IMR-90 (cell line): ENCODE measurements at regions not wholly inside any gene's neighbourhood (a gene's known extent, or its start where the extent isn't known, plus 50 kb on each side); places are given as distances from the start of the nearest gene placed in this dataset.

Experiments used
- POLR2A ChIP-seq: IDR thresholded peaks from 2 replicates; pipeline ENCODE4 v1.6.1; 2012; ENCODE audit warnings: mild to moderate bottlenecking, low read depth, low read length
- RCOR1 ChIP-seq: IDR thresholded peaks from 2 replicates; pipeline ENCODE4 v1.6.1; 2012; ENCODE audit warnings: mild to moderate bottlenecking, low read length, improper control_type of control experiment; ENCODE audit not compliant: insufficient replicate concordance
- SMC3 ChIP-seq: fragments of 150-350 bp; IDR thresholded peaks from 2 replicates; pipeline ENCODE4 v1.6.1; 2016; ENCODE audit warnings: low read depth, mild to moderate bottlenecking, antibody characterized with exemption, low read length, moderate library complexity
- TF ChIP-seq, protein P1 (sequence below): conservative IDR thresholded peaks from 2 replicates; pipeline ENCODE4 v1.5.1; 2012; ENCODE audit warnings: mild to moderate bottlenecking, low read depth, low read length, improper control_type of control experiment

DNA sequence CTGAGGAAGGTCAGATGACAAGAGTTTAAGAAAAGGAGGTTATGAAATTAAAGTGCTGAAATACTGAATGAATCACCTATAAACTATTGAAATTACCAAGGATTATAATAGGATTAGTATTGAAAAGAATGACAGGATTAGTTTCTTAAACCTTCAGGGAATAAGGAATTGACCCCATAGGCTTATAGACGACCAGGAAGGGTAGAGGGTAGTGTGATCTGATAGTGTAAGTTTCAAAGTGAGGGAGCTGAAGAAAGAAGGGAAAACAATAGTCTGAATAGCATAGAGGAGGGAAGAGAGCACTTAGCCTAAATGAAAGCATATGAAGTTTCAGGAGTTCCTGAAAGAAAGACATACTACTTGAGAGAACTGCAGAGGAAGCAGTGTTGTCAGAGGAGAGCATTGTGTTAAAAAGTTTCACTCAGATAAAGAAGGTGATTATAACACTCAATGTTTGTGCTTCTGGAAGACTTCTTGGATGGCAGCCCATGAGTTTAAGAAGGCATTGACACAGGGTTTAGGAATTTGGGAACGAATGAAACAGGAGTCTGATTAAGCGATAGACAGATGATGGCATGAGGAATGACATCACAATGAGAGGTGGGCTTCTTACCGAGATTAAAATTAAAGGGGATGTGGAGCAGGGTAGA lies 557.9 kb upstream of the GRAMD2B start:
- TF ChIP-seq, protein P1, sequence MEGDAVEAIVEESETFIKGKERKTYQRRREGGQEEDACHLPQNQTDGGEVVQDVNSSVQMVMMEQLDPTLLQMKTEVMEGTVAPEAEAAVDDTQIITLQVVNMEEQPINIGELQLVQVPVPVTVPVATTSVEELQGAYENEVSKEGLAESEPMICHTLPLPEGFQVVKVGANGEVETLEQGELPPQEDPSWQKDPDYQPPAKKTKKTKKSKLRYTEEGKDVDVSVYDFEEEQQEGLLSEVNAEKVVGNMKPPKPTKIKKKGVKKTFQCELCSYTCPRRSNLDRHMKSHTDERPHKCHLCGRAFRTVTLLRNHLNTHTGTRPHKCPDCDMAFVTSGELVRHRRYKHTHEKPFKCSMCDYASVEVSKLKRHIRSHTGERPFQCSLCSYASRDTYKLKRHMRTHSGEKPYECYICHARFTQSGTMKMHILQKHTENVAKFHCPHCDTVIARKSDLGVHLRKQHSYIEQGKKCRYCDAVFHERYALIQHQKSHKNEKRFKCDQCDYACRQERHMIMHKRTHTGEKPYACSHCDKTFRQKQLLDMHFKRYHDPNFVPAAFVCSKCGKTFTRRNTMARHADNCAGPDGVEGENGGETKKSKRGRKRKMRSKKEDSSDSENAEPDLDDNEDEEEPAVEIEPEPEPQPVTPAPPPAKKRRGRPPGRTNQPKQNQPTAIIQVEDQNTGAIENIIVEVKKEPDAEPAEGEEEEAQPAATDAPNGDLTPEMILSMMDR = no peak
- TF ChIP-seq POLR2A (no peak), SMC3 (no peak), RCOR1 (no peak)
